PC-9 (cell line): ENCODE measurements at regions not wholly inside any gene's neighbourhood (a gene's known extent, or its start where the extent isn't known, plus 50 kb on each side); places are given as distances from the start of the nearest gene placed in this dataset.

Experiments
- BruUV-seq: library from RNA; stranded (reverse); fragments of 400-500 nt; replicated peaks from 2 replicates; lab custom pipeline; 2021; lab: Mats Ljungman, UMichigan
- CTCF ChIA-PET: fragments of 300-600 bp; sonication (Branson Sonifier 250); formaldehyde crosslinking; loops from one replicate; lab custom pipeline; 2022; ENCODE audit warnings: antibody characterized with exemption; lab: Charles Lee
- POLR2A ChIA-PET: fragments of 300-600 bp; sonication (Branson Sonifier 250); formaldehyde crosslinking; loops from one replicate; lab custom pipeline; 2022; ENCODE audit warnings: antibody characterized with exemption; ENCODE audit not compliant: unreplicated experiment; lab: Charles Lee
- DNase-seq, 2 experiments: peaks; one replicate each; pipeline versions ENCODE4 v3.0.0 to v3.0.0-alpha.2; 2015 to 2022; ENCODE audit warnings: mixed read lengths in 1 of 2
- H2AFZ ChIP-seq: fragments of 200-600 bp; sonication (generic); 2 replicates; pipeline ENCODE4 v1.8.1; 2017; ENCODE audit warnings: antibody characterized with exemption
- H3F3A ChIP-seq: fragments of 200-600 bp; sonication (generic); 2 replicates; pipeline ENCODE4 v1.8.1; 2017; ENCODE audit warnings: antibody characterized with exemption, mild to moderate bottlenecking, low read depth; ENCODE audit not compliant: insufficient read depth
- H3K27ac ChIP-seq: fragments of 200-600 bp; sonication (generic); 2 replicates; pipeline ENCODE4 v1.6.1; 2016; ENCODE audit warnings: mixed run types
- H3K27me3 ChIP-seq: fragments of 200-600 bp; sonication (generic); 2 replicates; pipeline ENCODE4 v1.6.1; 2016; ENCODE audit warnings: low read depth, mixed run types; ENCODE audit not compliant: insufficient read depth
- H3K36me3 ChIP-seq: fragments of 200-600 bp; sonication (generic); 2 replicates; pipeline ENCODE4 v1.6.1; 2016; ENCODE audit warnings: low read depth, mixed run types
- H3K4me1 ChIP-seq: fragments of 200-600 bp; sonication (generic); replicated peaks from 2 replicates; pipeline ENCODE4 v1.6.1; 2016; ENCODE audit warnings: mixed run types; ENCODE audit not compliant: insufficient read depth
- H3K4me2 ChIP-seq: fragments of 200-600 bp; sonication (generic); 2 replicates; pipeline ENCODE4 v1.6.1; 2017; ENCODE audit warnings: mixed run types
- H3K4me3 ChIP-seq: fragments of 200-600 bp; sonication (generic); 2 replicates; pipeline ENCODE4 v1.6.1; 2016; ENCODE audit warnings: mixed run types
- H3K79me2 ChIP-seq: fragments of 200-600 bp; sonication (generic); 2 replicates; pipeline ENCODE4 v1.6.1; 2017; ENCODE audit warnings: low read depth, mixed run types
- H3K9me2 ChIP-seq: fragments of 200-600 bp; sonication (generic); 2 replicates; pipeline ENCODE4 v1.8.1; 2017; ENCODE audit warnings: mild to moderate bottlenecking; ENCODE audit not compliant: insufficient read depth
- H3K9me3 ChIP-seq: fragments of 200-600 bp; sonication (generic); 2 replicates; pipeline ENCODE4 v1.8.1; 2016; ENCODE audit warnings: low read depth; ENCODE audit not compliant: insufficient read depth
- H4K20me1 ChIP-seq: fragments of 200-600 bp; sonication (generic); 2 replicates; pipeline ENCODE4 v1.8.1; 2017; ENCODE audit not compliant: insufficient read depth
- EZH2 ChIP-seq: fragments of 200-600 bp; sonication (generic); IDR thresholded peaks from 2 replicates; pipeline ENCODE4 v1.8.0; 2017; ENCODE audit warnings: antibody characterized with exemption, low read depth
- intact Hi-C: fragments of 100-400 bp; cut with micrococcal nuclease; formaldehyde crosslinking; loops from one replicate; pipeline ENCODE4 v1.10.0; 2022; ENCODE audit not compliant: unreplicated experiment
- TF ChIP-seq, protein P1 (sequence below): fragments of 200-600 bp; sonication (generic); conservative IDR thresholded peaks from 2 replicates; pipeline ENCODE4 v1.6.1; 2017; ENCODE audit warnings: mixed run types, antibody characterized with exemption, mild to moderate bottlenecking, moderate library complexity

GRCh38 chr13:54196684-54197083 lies 1168.1 kb downstream of the OLFM4 start:
- CTCF ChIA-PET, result no interaction called here
- intact Hi-C loops, result no loop called here

GRCh38 chr13:54198911-54199310 lies 1170.3 kb downstream of the OLFM4 start:
- Histone ChIP-seq H2AFZ (no peak overlapping the region), H3K9me2 (no peaks in the 10 kb centered on the region), H3K9me3 (no peaks in the 10 kb centered on the region), H3K27me3 (no peaks in the 10 kb centered on the region), H3K4me2 (no peak overlapping the region), H3K79me2 (no peaks in the 10 kb centered on the region), H3K4me3 (no peak overlapping the region), H3F3A (no peaks in the 10 kb centered on the region), H4K20me1 (no peaks in the 10 kb centered on the region), H3K27ac (no peak overlapping the region), H3K4me1 (no peaks in the 10 kb centered on the region), H3K36me3 (no peaks in the 10 kb centered on the region)
- ChIA-PET POLR2A (no interaction called here), CTCF (no interaction called here)
- intact Hi-C loops, result no loop called here
- TF ChIP-seq, protein P1, sequence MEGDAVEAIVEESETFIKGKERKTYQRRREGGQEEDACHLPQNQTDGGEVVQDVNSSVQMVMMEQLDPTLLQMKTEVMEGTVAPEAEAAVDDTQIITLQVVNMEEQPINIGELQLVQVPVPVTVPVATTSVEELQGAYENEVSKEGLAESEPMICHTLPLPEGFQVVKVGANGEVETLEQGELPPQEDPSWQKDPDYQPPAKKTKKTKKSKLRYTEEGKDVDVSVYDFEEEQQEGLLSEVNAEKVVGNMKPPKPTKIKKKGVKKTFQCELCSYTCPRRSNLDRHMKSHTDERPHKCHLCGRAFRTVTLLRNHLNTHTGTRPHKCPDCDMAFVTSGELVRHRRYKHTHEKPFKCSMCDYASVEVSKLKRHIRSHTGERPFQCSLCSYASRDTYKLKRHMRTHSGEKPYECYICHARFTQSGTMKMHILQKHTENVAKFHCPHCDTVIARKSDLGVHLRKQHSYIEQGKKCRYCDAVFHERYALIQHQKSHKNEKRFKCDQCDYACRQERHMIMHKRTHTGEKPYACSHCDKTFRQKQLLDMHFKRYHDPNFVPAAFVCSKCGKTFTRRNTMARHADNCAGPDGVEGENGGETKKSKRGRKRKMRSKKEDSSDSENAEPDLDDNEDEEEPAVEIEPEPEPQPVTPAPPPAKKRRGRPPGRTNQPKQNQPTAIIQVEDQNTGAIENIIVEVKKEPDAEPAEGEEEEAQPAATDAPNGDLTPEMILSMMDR, result no peak
- TF ChIP-seq EZH2, result no peak
- no TSS peak for BruUV-seq
- no peak for DNase-seq

More at GRCh38 chr13:54196684-54197083, 1168.1 kb downstream of the OLFM4 start:
- Histone ChIP-seq H3K27me3 (no peaks in the 10 kb centered on the region), H3F3A (no peaks in the 10 kb centered on the region), H3K9me2 (no peaks in the 10 kb centered on the region), H3K4me2 (no peak overlapping the region), H3K9me3 (no peaks in the 10 kb centered on the region), H4K20me1 (no peaks in the 10 kb centered on the region), H3K79me2 (no peaks in the 10 kb centered on the region), H3K4me1 (no peaks in the 10 kb centered on the region), H3K27ac (no peak overlapping the region), H3K4me3 (no peak overlapping the region), H2AFZ (no peak overlapping the region), H3K36me3 (no peaks in the 10 kb centered on the region)
- TF ChIP-seq EZH2, result no peak
- TF ChIP-seq, protein P1, result no peak
- POLR2A ChIA-PET, result no interaction called here
- DNase-seq, result no peak
- no TSS peak for BruUV-seq

DNA sequence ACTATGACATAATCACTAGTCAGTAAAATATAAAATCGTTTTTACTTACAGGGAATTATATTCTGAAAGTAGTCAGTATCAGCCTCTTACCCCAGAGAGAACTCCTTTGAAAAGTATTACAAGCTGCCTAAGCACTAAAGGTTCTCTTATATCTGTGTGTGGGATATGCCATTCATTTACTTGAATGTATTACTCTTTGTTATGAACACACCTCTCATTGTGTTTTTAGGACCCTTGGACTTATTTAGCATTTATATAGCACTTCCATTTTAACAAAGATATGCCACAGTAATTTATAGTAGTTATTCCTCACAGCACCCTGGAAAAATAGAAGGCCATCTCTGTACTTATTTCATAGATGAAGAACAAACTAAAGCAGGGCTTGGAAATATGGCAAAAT lies 1178.0 kb downstream of the OLFM4 start:
- Histone ChIP-seq H3F3A (peaks cover 16% of the 10 kb centered on the region), H3K27ac (no peak overlapping the region), H3K4me3 (no peak overlapping the region), H3K79me2 (no peaks in the 10 kb centered on the region), H3K27me3 (no peaks in the 10 kb centered on the region), H2AFZ (no peak overlapping the region), H3K4me1 (peaks cover 27% of the 10 kb centered on the region), H3K9me3 (no peaks in the 10 kb centered on the region; the same call in none of the 2 replicates), H3K4me2 (no peak overlapping the region), H4K20me1 (no peaks in the 10 kb centered on the region), H3K9me2 (no peaks in the 10 kb centered on the region), H3K36me3 (no peaks in the 10 kb centered on the region)
- TF ChIP-seq, protein P1, result no peak
- TF ChIP-seq EZH2, result no peak
- ChIA-PET CTCF (no interaction called here), POLR2A (no interaction called here)
- intact Hi-C loops, result no loop called here
- DNase-seq, result no peak
- BruUV-seq, result no TSS peak
